G401.6 (cell line): ENCODE measurements at regions not wholly inside any gene's neighbourhood (a gene's known extent, or its start where the extent isn't known, plus 50 kb on each side); places are given as distances from the start of the nearest gene placed in this dataset.
"Not testable (repeated sequence)": the region's sequence is repeated elsewhere in the genome, so short reads cannot be mapped to it uniquely, and the experiment has no call there.

ENCODE experiments used
- FAIRE-seq: peaks from 2 replicates; lab custom pipeline; 2012; peaks lifted over from hg19 to GRCh38; lab: Jason Lieb, UNC

DNA sequence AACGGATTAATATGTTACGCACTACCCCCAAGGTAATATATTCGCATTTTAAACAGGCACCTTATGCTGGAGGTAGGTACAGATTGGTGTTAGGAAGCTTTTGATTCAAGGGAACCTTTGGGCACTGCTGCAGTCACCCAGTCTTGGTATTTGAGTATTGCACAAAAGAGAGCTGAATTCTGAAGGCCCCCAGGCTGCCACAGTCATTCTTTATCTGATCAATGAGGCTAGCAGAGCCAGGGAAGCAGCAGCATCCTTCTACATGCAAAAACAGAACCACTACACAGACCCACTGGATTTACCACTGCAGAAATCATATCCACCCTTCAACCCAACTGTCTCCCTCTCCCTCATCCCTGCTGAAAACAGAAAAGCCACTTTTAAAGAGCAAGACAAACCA is 121.2 kb upstream of the GRIN3A start:
- FAIRE-seq: no peak

DNA sequence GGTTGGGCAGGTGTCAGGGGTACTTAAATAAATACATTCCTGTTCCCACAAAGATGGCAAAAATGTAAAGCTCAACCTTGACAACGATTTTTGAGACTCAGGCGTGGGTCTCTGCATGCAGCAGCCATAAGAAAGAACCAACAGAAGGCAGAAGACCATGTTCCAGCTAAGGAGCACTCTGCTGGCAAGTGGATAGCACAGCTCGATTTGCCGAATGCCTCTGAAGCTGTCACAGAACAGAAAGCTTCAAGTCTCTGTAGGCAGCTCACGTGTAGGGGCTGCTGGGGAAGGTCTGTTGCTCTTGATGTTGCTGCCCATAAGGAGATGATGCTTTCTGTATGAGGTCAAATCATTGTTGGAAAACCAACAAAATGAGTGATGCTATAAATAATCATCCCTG is 119.6 kb upstream of the GRIN3A start:
- no peak for FAIRE-seq

DNA sequence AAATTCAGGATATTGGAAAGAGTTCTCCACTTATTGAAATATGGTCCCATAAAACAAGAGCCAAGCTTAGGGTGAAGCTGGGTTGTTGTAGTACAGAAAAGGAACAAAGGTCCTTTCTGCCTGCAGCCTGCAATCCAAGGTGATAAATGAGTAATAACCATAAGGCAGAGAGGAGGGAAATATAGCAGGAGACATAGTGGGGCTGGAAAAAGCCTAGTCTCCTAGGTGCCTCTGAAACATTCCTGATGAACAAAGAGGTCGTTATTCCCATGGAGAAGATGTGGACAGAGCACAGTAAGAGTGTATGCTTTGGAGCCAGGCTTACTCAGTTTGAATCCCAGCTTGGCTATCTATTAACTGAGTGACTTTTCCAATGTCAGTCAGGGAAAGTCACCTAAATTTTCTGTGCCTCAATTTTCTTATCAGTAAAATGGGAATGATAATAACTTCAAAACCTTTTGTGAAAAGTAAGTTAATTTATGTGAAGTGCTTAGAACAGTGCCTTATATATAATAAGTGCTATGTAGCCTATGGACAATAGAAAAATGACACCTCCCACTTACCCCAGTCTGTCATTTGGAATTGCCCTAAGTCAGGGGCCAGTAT is 110.8 kb upstream of the GRIN3A start:
- FAIRE-seq: no peak

DNA sequence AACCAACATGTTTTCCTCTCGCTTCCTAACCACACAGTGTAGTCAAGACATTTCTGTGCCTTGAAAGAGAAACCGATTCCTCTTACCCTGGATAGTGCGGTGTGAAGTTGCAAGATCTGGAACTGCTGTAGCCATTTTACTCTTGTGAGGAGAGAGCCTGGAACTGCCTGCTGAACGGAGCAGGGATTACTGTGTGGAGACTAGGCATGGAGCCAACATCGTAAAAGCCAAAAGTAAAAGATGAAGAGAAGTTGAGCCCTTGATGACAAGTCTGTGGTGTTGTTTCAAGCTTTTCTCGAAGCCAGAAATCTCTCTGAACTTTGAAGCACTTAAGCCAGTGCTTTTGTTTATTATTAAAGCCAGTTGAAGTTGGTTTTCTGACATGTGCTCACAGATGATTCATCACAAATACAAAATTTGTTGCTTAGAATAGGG is 110.1 kb upstream of the GRIN3A start:
- no peak for FAIRE-seq

DNA sequence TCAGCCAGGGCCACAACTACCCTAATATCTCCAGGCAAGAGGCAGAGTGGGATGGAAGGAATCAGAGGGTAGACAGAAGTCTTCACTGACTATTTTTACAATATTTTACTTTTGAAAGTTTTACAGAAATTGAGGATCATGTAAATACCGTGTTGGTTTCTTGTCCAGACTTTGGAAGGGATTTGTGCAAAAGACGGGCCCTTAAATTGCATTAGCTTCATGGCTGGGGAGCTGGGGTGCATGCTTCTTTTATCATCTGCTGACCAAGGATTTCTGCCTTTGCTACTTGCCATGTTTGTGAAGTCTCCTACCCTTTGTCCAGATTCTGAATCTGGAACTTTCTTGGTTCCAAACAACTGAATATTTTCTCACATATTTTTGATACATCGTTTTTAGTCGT is 107.7 kb upstream of the GRIN3A start:
- FAIRE-seq: no peak

DNA sequence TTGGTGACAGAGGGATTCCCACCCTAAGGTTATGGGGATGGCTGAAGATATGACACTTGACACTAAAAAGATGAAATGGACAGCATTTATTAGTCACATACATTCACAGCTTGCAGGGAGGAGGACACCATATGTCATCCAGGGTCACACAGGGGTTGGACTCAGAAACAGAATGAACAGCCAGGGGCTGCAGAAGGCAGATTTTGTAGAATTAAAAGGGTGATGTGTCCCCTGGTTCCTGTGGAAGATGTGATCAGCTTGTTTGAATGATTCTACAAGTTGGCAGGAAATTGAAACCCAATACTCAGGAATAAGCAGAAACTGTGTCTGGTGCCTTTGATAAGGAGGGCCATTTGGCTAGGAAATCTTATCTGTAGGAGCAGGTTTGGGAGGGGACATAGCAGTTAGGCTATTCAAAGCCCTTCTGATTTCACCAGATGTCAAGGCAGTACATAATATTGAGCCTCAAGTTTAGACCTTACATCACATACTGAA is 102.3 kb upstream of the GRIN3A start:
- FAIRE-seq: no peak

DNA sequence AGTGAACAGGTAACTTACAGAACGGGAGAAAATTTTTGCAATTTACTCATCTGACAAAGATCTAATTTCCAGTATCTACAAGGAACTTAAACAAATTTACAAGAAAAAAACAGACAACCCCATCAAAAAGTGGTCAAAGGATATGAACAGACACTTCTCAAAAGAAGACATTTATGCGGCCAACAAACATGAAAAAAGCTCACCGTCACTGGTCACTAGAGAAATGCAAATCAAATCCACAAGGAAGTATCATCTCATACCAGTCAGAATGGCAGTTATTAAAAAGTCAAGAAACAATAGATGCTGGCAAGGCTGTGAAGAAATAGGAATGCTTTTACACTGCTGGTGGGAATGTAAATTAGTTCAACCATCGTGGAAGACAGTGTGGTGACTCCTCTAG is 100.5 kb upstream of the GRIN3A start:
- not testable (repeated sequence) for FAIRE-seq

DNA sequence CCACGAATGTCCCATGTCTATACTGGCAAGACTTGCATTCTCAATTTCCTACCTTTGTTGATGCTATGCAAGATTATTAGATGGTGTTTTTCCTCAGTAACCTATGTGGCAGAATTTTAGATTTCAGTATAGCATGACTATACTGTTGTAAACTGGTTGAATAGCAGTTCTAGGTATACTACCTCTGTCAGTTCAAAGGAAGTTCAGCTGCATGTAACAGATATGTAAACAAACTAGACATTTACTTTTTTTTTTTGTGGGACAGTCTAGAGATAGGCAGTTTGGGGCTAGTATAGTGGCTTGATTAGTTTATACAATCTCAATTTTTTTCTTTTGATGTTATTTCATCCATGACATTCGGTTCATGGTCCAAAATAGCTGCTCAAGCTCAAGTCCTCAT is 97.6 kb upstream of the GRIN3A start:
- no peak for FAIRE-seq

DNA sequence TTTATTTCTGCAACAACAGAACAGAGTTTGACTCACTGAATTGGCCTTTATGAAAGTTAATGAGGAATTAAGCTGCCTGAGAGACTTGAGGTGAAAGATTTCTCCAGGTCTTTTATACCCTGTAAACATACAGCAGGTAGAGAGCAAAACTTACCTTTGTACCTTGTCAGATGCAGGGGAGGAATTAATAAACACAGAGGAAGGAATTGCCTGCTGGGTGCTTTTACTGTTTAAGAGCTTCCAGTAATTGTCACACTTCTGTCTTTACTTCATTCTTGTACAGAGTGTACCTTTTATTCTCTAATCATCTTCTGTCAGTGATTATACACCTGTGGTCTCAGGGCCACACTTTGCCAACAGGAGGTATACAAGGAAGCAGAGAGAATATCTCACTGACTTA is 94.0 kb upstream of the GRIN3A start:
- no peak for FAIRE-seq

DNA sequence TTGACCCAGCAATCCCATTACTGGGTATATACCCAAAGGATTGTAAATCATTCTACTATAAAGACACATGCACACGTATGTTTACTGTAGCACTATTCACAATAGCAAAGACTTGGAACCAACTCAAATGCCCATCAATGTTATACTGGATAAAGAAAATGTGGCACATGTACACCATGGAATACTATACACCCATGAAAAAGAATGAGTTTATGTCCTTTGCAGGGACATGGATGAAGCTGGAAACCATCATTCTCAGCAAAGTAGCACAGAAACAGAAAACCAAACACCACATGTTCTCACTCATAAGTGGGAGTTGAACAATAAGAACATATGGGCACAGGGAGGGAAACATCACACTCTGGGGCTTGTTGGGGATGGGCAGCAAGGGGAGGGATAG is 83.0 kb upstream of the GRIN3A start:
- FAIRE-seq: not testable (repeated sequence)

DNA sequence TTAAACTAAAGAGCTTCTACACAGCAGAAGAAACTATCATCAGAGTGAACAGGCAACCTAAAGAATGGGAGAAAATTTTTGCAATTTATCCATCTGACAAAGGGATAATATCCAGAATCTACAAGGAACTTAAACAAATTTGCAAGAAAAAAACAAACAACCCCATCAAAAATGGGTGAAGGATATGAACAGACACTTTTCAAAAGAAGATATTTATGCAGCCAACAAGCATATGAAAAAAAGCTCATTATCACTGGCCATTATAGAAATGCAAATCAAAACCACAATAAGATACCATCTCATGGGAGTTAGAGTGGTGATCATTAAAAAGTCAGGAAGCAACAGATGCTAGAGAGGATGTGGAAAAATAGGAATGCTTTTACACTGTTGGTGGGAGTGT is 82.5 kb upstream of the GRIN3A start:
- not testable (repeated sequence) for FAIRE-seq

DNA sequence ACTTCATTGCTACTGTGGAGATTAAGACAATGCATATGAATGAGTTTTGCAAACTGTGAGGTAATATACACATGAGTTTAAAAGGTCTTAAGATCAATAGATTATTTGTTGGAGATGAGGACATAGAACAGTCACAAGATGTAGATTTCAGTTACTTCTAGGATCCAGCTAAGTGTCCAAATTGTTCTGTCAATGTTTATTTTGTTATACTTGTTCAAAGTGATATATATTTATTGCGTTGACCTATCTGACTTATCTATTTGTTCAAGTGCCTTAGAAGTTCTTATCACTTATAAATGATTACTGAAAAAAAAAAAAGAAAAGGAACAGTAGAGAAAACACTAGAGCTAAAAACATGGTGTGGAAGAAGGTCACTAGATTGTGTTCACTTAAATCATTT is 75.6 kb upstream of the GRIN3A start:
- FAIRE-seq: no peak

DNA sequence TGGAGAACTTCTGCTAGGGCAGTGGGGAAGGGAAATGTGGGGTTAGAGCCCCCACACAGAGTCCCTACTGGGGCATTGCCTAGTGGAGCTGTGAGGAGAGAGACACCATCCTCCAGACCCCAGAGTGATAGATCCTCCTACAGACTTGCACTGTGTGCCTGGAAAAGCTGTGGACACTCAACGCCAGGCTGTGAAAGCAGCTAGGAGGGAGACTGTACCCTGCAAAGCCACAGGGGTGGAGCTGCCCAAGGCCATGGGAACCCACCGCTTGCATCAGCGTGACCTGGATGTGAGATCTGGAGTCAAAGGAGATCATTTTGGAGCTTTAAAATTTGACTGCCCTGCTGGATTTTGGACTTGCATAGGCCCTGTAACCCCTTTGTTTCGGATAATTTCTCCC is 69.4 kb upstream of the GRIN3A start:
- FAIRE-seq: not testable (repeated sequence)

DNA sequence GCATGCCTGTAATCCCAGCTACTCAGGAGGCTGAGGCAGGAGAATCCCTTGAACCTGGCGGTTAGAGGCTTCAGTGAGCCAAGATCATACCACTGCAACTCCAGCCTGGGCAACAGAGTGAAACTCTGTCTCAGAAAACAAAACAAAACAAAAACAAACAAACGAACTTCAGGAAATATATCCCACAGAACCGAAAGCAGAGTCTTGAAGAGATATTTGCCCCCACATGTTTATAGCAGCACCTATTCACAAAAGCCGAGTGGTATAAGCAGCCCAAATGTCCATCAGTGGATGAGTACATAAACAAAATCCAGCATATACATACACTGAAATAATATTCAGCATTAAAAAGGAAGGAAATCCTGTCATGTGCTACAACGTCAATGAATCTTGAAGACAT is 57.6 kb upstream of the GRIN3A start:
- no peak for FAIRE-seq

DNA sequence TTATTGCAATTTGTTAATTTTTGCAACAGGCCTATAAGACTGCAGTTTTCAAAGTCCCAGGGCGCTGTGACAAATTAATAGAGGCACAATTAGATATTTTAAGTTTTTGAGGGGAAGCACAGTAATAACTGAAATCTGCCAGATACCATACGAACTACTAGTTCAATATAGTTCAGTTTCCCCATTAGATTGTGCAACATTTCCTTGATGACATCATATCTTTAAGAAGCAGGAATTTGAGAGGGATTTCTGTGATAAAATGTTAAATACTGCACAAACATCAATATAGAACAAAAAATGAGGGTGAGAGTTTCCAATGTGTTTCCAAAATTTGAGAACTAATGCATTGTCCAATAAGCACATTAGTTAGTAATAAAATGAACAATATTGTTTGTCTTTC is 56.7 kb upstream of the GRIN3A start:
- no peak for FAIRE-seq

DNA sequence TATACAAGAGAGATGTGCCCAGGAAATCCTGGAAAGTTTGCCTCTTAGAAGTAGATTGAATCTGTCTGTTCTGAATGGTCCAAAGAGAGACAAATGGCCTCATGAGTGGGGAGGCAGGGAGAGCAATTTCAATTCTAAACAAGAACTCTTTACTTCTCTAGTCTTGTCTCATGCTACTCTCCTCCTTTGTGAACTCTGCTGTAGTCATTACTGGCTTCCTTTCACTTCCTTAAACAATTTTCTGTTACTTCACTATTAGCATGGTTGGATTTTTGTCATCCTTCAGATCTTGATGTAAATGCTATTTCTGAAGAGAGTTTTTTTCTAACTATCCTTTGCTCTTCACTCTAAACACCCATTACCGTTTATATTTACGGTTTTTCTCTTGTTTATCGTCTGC is 54.0 kb upstream of the GRIN3A start:
- FAIRE-seq: no peak

DNA sequence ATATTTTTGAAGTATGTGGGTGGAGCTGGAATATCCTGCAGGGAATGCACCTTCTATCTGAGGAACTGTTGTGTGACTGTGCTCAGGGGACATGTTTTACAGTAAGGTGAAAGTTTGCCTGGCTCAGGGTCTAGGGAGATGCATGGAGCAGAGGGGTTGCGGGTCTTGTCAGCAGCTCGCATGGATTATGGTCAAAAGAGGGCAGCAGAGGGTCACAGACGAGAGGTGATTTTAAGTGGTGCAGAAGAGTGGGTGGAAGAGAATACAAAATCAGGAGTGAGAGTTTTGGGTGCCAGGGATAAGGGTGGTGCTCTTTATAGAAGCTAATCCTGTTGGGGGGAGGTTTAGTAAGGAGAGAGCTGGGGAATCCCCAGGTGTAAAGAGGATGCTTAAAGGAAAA is 53.5 kb upstream of the GRIN3A start:
- FAIRE-seq: no peak

DNA sequence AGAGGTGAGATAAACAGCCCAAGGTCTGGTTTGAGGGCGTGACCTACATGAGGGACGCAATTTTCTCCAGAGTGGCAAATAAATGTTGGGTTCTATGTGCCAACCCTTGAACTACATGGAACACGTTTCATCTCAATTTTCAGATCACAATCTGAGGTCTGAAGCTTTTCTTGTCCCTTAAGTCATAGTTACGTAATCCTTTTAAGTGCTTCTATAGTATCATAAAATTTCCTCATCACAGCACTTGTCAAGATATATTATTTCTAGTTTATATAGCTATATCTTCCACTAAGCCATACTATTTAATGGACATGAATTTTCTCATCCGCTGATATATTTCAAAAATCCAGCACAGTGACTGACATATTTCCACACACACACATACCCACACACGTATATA is 53.1 kb upstream of the GRIN3A start:
- no peak for FAIRE-seq
